GM12878 (cell line): ENCODE measurements at regions not wholly inside any gene's neighbourhood (a gene's known extent, or its start where the extent isn't known, plus 50 kb on each side); places are given as distances from the start of the nearest gene placed in this dataset.

Experiments used
- ATAC-seq: fragments of 200-7000 bp; cut with Tn5 transposase; 3 replicates; pipeline ENCODE4 v1.9.1; 2020; ENCODE audit warnings: mild to moderate bottlenecking, moderate library complexity
- BruUV-seq: library from RNA; stranded (reverse); fragments of 400-500 nt; replicated peaks from 2 replicates; lab custom pipeline; 2021; lab: Mats Ljungman, UMichigan
- CTCF ChIA-PET: fragments of 300-600 bp; sonication (Branson Sonifier 250); formaldehyde crosslinking; extraction: SDS; loops from one replicate; lab custom pipeline; 2021; ENCODE audit warnings: inconsistent platforms; lab: Yijun Ruan, JAX
- POLR2A ChIA-PET: fragments of 350-600 bp; formaldehyde crosslinking; extraction: SDS; loops from one replicate; lab custom pipeline; 2021; ENCODE audit warnings: inconsistent platforms; lab: Charles Lee
- RAD21 ChIA-PET: fragments of 300-600 bp; sonication (Branson Sonifier 250); formaldehyde crosslinking; loops from one replicate; lab custom pipeline; 2023; ENCODE audit warnings: antibody characterized with exemption; ENCODE audit not compliant: unreplicated experiment; lab: Charles Lee
- SMC1A ChIA-PET: fragments of 300-600 bp; sonication (Branson Sonifier 250); formaldehyde crosslinking; loops from one replicate; lab custom pipeline; 2023; ENCODE audit not compliant: unreplicated experiment, uncharacterized antibody; lab: Charles Lee
- DNase-seq: peaks from one replicate; pipeline ENCODE4 v3.0.0-alpha.2; 2011; ENCODE audit warnings: low read depth, low spot score
- FAIRE-seq: peaks from 3 replicates; lab custom pipeline; 2011; peaks lifted over from hg19 to GRCh38; lab: Jason Lieb, UNC
- H2AFZ ChIP-seq: 2 replicates; pipeline ENCODE4 v1.6.0; 2011; ENCODE audit warnings: low read depth, low read length, control low read depth; ENCODE audit not compliant: control insufficient read depth
- H3K27ac ChIP-seq: 2 replicates; pipeline ENCODE4 v1.5.1; 2011; ENCODE audit warnings: control low read depth; ENCODE audit not compliant: control insufficient read depth, insufficient read depth
- H3K27me3 ChIP-seq, 2 experiments: replicated peaks in 1 of 2; 2 replicates each; pipeline versions ENCODE4 v1.6.0 to v1.6.1; 2011; ENCODE audit warnings: low read length in 1 of 2; ENCODE audit not compliant: control insufficient read depth in 2 of 2, insufficient read depth in 2 of 2
- H3K36me3 ChIP-seq, 2 experiments: 2 replicates each; pipeline ENCODE4 v1.5.1; 2011; ENCODE audit warnings: low read length in 1 of 2; ENCODE audit not compliant: control insufficient read depth in 2 of 2, insufficient read depth in 2 of 2
- H3K4me1 ChIP-seq: 2 replicates; pipeline ENCODE4 v1.6.1; 2011; ENCODE audit warnings: mild to moderate bottlenecking, low read length, moderate library complexity, mixed read lengths; ENCODE audit not compliant: control insufficient read depth, insufficient read depth
- H3K4me2 ChIP-seq: 2 replicates; pipeline ENCODE4 v1.6.0; 2011; ENCODE audit warnings: control low read depth; ENCODE audit not compliant: control insufficient read depth, insufficient read depth
- H3K4me3 ChIP-seq: fragments of 200-600 bp; sonication (generic); 2 replicates; pipeline ENCODE4 v1.5.1; 2016
- H3K79me2 ChIP-seq: 2 replicates; pipeline ENCODE4 v1.6.0; 2011; ENCODE audit warnings: low read length; ENCODE audit not compliant: control insufficient read depth, insufficient read depth
- H3K9ac ChIP-seq: 2 replicates; pipeline ENCODE4 v1.8.0; 2011; ENCODE audit warnings: low read length, control low read depth, mixed read lengths; ENCODE audit not compliant: control insufficient read depth, insufficient read depth
- H3K9me3 ChIP-seq: replicated peaks from 3 replicates; pipeline ENCODE4 v1.5.1; 2011; ENCODE audit warnings: mild to moderate bottlenecking, low read length; ENCODE audit not compliant: control insufficient read depth, insufficient read depth
- H4K20me1 ChIP-seq: 2 replicates; pipeline ENCODE4 v1.6.0; 2011; ENCODE audit not compliant: control insufficient read depth, insufficient read depth
- BRCA1 ChIP-seq: IDR thresholded peaks from 2 replicates; pipeline ENCODE4 v1.6.1; 2011; ENCODE audit warnings: low read depth, low read length, improper control_type of control experiment
- CHD1 ChIP-seq: IDR thresholded peaks from 2 replicates; pipeline ENCODE4 v1.6.1; 2012; ENCODE audit warnings: low read depth, low read length, improper control_type of control experiment
- FOXK2 ChIP-seq: fragments of 450-650 bp; IDR thresholded peaks from 2 replicates; pipeline ENCODE4 v1.6.1; 2017; ENCODE audit warnings: mild to moderate bottlenecking, moderate library complexity
- HDAC2 ChIP-seq: fragments of 200-600 bp; sonication (generic); IDR thresholded peaks from 2 replicates; pipeline ENCODE4 v1.6.1; 2017
- KDM1A ChIP-seq: fragments of 200-600 bp; sonication (generic); IDR thresholded peaks from 2 replicates; pipeline ENCODE4 v1.6.1; 2016; ENCODE audit warnings: borderline replicate concordance
- NR2F1 ChIP-seq: fragments of 450-650 bp; conservative IDR thresholded peaks from 2 replicates; pipeline ENCODE4 v1.6.1; 2017; ENCODE audit warnings: mild to moderate bottlenecking
- POLR2AphosphoS2 ChIP-seq: IDR thresholded peaks from 2 replicates; pipeline ENCODE4 v1.6.1; 2011; ENCODE audit warnings: low read depth, mild to moderate bottlenecking, low read length, improper control_type of control experiment, moderate library complexity
- POLR2AphosphoS5 ChIP-seq: IDR thresholded peaks from 2 replicates; pipeline ENCODE4 v1.6.1; 2011; ENCODE audit warnings: mild to moderate bottlenecking, low read length, inconsistent platforms
- ZSCAN29 ChIP-seq: fragments of 450-650 bp; IDR thresholded peaks from 2 replicates; pipeline ENCODE4 v1.6.1; 2017; ENCODE audit warnings: mild to moderate bottlenecking, moderate library complexity
- WGBS: methylation state at CpG from one replicate; pipeline ENCODE4 v1.1.6; 2016; ENCODE audit warnings: low lambda C conversion rate; ENCODE audit not compliant: insufficient replicate concordance, insufficient coverage; ENCODE audit errors: missing lambda C conversion rate; 5-methylcytosine and 5-hydroxymethylcytosine counted together
- in situ Hi-C: fragments of 300-500 bp; cut with MboI; formaldehyde crosslinking; loops from 9 replicates; pipeline ENCODE4 v1.14.3; 2018; ENCODE audit warnings: mixed read lengths
- intact Hi-C: fragments of 100-400 bp; cut with micrococcal nuclease; formaldehyde crosslinking; loops from one replicate; pipeline ENCODE4 v1.14.2; 2022; ENCODE audit not compliant: unreplicated experiment
- TF ChIP-seq, protein P1 (sequence below): IDR thresholded peaks from 2 replicates; pipeline ENCODE4 v1.6.1; 2012; ENCODE audit warnings: low read length, inconsistent platforms

- no peak overlapping the region for H3K4me3 ChIP-seq
- H3K4me1 ChIP-seq, result no peaks in the 10 kb centered on the region
- no peaks in the 10 kb centered on the region for H3K36me3 ChIP-seq
- DNase-seq, result no peak
- H3K9ac ChIP-seq, result no peak overlapping the region
- SMC1A ChIA-PET, result no interaction called here
- no peak overlapping the region for H2AFZ ChIP-seq
- POLR2A ChIA-PET, result no interaction called here
- BruUV-seq, result no TSS peak
- H3K9me3 ChIP-seq, result no peaks in the 10 kb centered on the region
- no peaks in the 10 kb centered on the region for H4K20me1 ChIP-seq
- 31% methylated on average over 6 of the region's 6 CpGs for WGBS
- no peak for ATAC-seq
- CTCF ChIA-PET, result no interaction called here
- no peak overlapping the region for H3K4me2 ChIP-seq
- TF ChIP-seq FOXK2, result no peak
- no peak for TF ChIP-seq NR2F1
- no peak for TF ChIP-seq HDAC2
- TF ChIP-seq BRCA1, result no peak
- no peak for TF ChIP-seq POLR2AphosphoS5
- TF ChIP-seq KDM1A, result no peak
- TF ChIP-seq ZSCAN29, result no peak
- TF ChIP-seq, protein P1, sequence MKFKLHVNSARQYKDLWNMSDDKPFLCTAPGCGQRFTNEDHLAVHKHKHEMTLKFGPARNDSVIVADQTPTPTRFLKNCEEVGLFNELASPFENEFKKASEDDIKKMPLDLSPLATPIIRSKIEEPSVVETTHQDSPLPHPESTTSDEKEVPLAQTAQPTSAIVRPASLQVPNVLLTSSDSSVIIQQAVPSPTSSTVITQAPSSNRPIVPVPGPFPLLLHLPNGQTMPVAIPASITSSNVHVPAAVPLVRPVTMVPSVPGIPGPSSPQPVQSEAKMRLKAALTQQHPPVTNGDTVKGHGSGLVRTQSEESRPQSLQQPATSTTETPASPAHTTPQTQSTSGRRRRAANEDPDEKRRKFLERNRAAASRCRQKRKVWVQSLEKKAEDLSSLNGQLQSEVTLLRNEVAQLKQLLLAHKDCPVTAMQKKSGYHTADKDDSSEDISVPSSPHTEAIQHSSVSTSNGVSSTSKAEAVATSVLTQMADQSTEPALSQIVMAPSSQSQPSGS, result no peak
- no peak for TF ChIP-seq POLR2AphosphoS2
- TF ChIP-seq CHD1, result no peak
- 0 out of 4 replicates have a peak, but pooled peaks cover 0 to 2% of the 10 kb centered on the region in 2 experiments for H3K27me3 ChIP-seq
- H3K27ac ChIP-seq, result no peak overlapping the region
- no peak for FAIRE-seq
- intact Hi-C loops, result no loop called here
- in situ Hi-C loops, result no loop called here
- RAD21 ChIA-PET, result no interaction called here
- no peaks in the 10 kb centered on the region for H3K79me2 ChIP-seq
Measured at GRCh38 chr11:130555251-130555841, 106.9 kb downstream of the ADAMTS15 start.
